ENCODE measurements at regions not wholly inside any gene's neighbourhood (a gene's known extent, or its start where the extent isn't known, plus 50 kb on each side); places are given as distances from the start of the nearest gene placed in this dataset.

GRCh38 chr1:96521010-96521409, 200.6 kb upstream of the PTBP2 start:
- H3K4me3 ChIP-seq (ENCODE audit: insufficient read depth, low read depth, low read length): no peak overlapping the region
- no peak overlapping the region for H3K4me3 Mint-ChIP-seq (ENCODE audit: unreplicated experiment)
- H3K9me3 ChIP-seq (ENCODE audit: insufficient read depth, low read depth, low read length): no peaks in the 10 kb centered on the region
- H3K27me3 Mint-ChIP-seq (ENCODE audit: low read depth, unreplicated experiment): no peaks in the 10 kb centered on the region
- FAIRE-seq: no peak
- no peak overlapping the region for H2AFZ ChIP-seq (ENCODE audit: low read depth, low read length)
- TF ChIP-seq EZH2 (IDR thresholded peaks at IDR 0.05; ENCODE audit: insufficient read depth, low read length): no peak
- TF ChIP-seq, protein P1, sequence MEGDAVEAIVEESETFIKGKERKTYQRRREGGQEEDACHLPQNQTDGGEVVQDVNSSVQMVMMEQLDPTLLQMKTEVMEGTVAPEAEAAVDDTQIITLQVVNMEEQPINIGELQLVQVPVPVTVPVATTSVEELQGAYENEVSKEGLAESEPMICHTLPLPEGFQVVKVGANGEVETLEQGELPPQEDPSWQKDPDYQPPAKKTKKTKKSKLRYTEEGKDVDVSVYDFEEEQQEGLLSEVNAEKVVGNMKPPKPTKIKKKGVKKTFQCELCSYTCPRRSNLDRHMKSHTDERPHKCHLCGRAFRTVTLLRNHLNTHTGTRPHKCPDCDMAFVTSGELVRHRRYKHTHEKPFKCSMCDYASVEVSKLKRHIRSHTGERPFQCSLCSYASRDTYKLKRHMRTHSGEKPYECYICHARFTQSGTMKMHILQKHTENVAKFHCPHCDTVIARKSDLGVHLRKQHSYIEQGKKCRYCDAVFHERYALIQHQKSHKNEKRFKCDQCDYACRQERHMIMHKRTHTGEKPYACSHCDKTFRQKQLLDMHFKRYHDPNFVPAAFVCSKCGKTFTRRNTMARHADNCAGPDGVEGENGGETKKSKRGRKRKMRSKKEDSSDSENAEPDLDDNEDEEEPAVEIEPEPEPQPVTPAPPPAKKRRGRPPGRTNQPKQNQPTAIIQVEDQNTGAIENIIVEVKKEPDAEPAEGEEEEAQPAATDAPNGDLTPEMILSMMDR (IDR thresholded peaks at IDR 0.05; ENCODE audit: insufficient read depth, low read depth, low read length): no peak
- no peaks in the 10 kb centered on the region for H3K36me3 Mint-ChIP-seq (ENCODE audit: low read depth, unreplicated experiment)
- peaks cover 24% of the 10 kb centered on the region for H3K4me1 ChIP-seq (ENCODE audit: insufficient read depth, low read length)
- no peak overlapping the region for H3K27ac ChIP-seq (ENCODE audit: low read depth, low read length)
- H4K20me1 ChIP-seq (ENCODE audit: insufficient read depth, low read length): no peaks in the 10 kb centered on the region
- H3K27me3 ChIP-seq (ENCODE audit: insufficient read depth, low read length): no peaks in the 10 kb centered on the region
- H3K9ac ChIP-seq (ENCODE audit: low read length): no peak overlapping the region
- H3K36me3 ChIP-seq (ENCODE audit: insufficient read depth, low read length): no peaks in the 10 kb centered on the region
- DNase-seq (ENCODE audit: low read depth): no peak
- no peaks in the 10 kb centered on the region for H3K9me3 Mint-ChIP-seq (ENCODE audit: unreplicated experiment)
- H3K79me2 ChIP-seq (ENCODE audit: insufficient read depth, low read length): no peaks in the 10 kb centered on the region
- H3K4me1 Mint-ChIP-seq (ENCODE audit: low read depth, unreplicated experiment): peaks cover 10% of the 10 kb centered on the region
- peak overlapping the region; percentile 39 for H3K4me2 ChIP-seq (ENCODE audit: low read length)
- H3K27ac Mint-ChIP-seq (ENCODE audit: unreplicated experiment): no peak overlapping the region

- Mint-ChIP-seq H3K4me1 (ENCODE audit: low read depth, unreplicated experiment) (peaks cover 10% of the 10 kb centered on the region), H3K36me3 (ENCODE audit: low read depth, unreplicated experiment) (no peaks in the 10 kb centered on the region), H3K27ac (ENCODE audit: unreplicated experiment) (peak overlapping the region; percentile 16), H3K9me3 (ENCODE audit: unreplicated experiment) (peaks cover 1% of the 10 kb centered on the region), H3K4me3 (ENCODE audit: unreplicated experiment) (no peak overlapping the region), H3K27me3 (ENCODE audit: low read depth, unreplicated experiment) (no peaks in the 10 kb centered on the region)
- Histone ChIP-seq H3K36me3 (ENCODE audit: insufficient read depth, low read length) (no peaks in the 10 kb centered on the region), H2AFZ (ENCODE audit: low read depth, low read length) (peak overlapping the region; percentile 24), H3K9ac (ENCODE audit: low read length) (no peak overlapping the region), H3K4me2 (ENCODE audit: low read length) (peak overlapping the region; percentile 14), H3K4me1 (ENCODE audit: insufficient read depth, low read length) (peaks cover 24% of the 10 kb centered on the region), H3K27me3 (ENCODE audit: insufficient read depth, low read length) (no peaks in the 10 kb centered on the region), H3K79me2 (ENCODE audit: insufficient read depth, low read length) (no peaks in the 10 kb centered on the region), H3K9me3 (ENCODE audit: insufficient read depth, low read depth, low read length) (no peaks in the 10 kb centered on the region), H3K27ac (ENCODE audit: low read depth, low read length) (peak overlapping the region; percentile 7), H3K4me3 (ENCODE audit: insufficient read depth, low read depth, low read length) (no peak overlapping the region), H4K20me1 (ENCODE audit: insufficient read depth, low read length) (no peaks in the 10 kb centered on the region)
- TF ChIP-seq EZH2 (IDR thresholded peaks at IDR 0.05; ENCODE audit: insufficient read depth, low read length): no peak
- DNase-seq (ENCODE audit: low read depth): peak; percentile 51
- no peak for FAIRE-seq
Measured at GRCh38 chr1:96521994-96522760, 199.4 kb upstream of the PTBP2 start.

DNA sequence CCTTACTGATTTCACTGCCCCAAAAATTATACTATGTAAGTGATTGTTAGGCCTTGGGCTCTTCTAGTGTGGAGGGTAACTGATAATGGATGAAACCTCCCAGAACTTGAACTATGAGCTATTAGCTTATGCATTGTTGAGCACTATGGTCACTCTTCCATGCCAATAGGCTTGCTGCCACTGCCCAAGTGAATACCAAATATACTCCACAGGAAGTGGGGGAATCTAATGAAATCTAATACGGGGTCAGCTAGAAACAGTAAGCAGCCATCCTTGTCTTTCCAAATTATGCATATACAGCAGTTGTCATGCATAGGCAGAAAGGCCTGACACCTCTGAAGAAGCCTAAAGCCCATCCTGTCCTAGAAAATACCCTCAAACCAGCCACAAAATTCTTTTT, 198.7 kb upstream of the PTBP2 start:
- Histone ChIP-seq H3K4me2 (ENCODE audit: low read length) (peak overlapping the region; percentile 14), H4K20me1 (ENCODE audit: insufficient read depth, low read length) (no peaks in the 10 kb centered on the region), H3K36me3 (ENCODE audit: insufficient read depth, low read length) (no peaks in the 10 kb centered on the region), H3K9me3 (ENCODE audit: insufficient read depth, low read depth, low read length) (no peaks in the 10 kb centered on the region), H3K4me1 (ENCODE audit: insufficient read depth, low read length) (peaks cover 24% of the 10 kb centered on the region), H3K9ac (ENCODE audit: low read length) (no peak overlapping the region), H3K27ac (ENCODE audit: low read depth, low read length) (peak overlapping the region; percentile 7), H3K4me3 (ENCODE audit: insufficient read depth, low read depth, low read length) (no peak overlapping the region), H3K27me3 (ENCODE audit: insufficient read depth, low read length) (no peaks in the 10 kb centered on the region), H3K79me2 (ENCODE audit: insufficient read depth, low read length) (no peaks in the 10 kb centered on the region), H2AFZ (ENCODE audit: low read depth, low read length) (peak overlapping the region; percentile 24)
- H3K27me3 Mint-ChIP-seq (ENCODE audit: low read depth, unreplicated experiment): no peaks in the 10 kb centered on the region
- TF ChIP-seq, protein P1 (IDR thresholded peaks at IDR 0.05; ENCODE audit: insufficient read depth, low read depth, low read length): no peak
- TF ChIP-seq EZH2 (IDR thresholded peaks at IDR 0.05; ENCODE audit: insufficient read depth, low read length): no peak
- H3K9me3 Mint-ChIP-seq (ENCODE audit: unreplicated experiment): peaks cover 2% of the 10 kb centered on the region
- no peak overlapping the region for H3K4me3 Mint-ChIP-seq (ENCODE audit: unreplicated experiment)
- FAIRE-seq (no peak), DNase-seq (ENCODE audit: low read depth) (peak; percentile 14)
- no peaks in the 10 kb centered on the region for H3K36me3 Mint-ChIP-seq (ENCODE audit: low read depth, unreplicated experiment)
- peaks cover 10% of the 10 kb centered on the region for H3K4me1 Mint-ChIP-seq (ENCODE audit: low read depth, unreplicated experiment)
- H3K27ac Mint-ChIP-seq (ENCODE audit: unreplicated experiment): no peak overlapping the region

Data from astrocyte (in vitro differentiated cells and primary cell).